ENCODE measurements at regions not wholly inside any gene's neighbourhood (a gene's known extent, or its start where the extent isn't known, plus 50 kb on each side); places are given as distances from the start of the nearest gene placed in this dataset.

- ATAC-seq (ENCODE audit: low read depth) (no peak), DNase-seq (no peak)
- Histone ChIP-seq H4K5ac (ENCODE audit: low read depth, low read length) (no peak overlapping the region), H4K91ac (ENCODE audit: insufficient read depth, low read depth, low read length) (no peak overlapping the region), H3K9me1 (ENCODE audit: insufficient read depth, low read length) (no peaks in the 10 kb centered on the region), H4K20me1 (ENCODE audit: insufficient read depth, low read length) (no peaks in the 10 kb centered on the region), H2AFZ (replicated peaks; ENCODE audit: low read length, poor library complexity) (no peak overlapping the region), H2AK5ac (ENCODE audit: low read depth, low read length) (no peak overlapping the region), H2BK120ac (ENCODE audit: low read depth, low read length) (no peak overlapping the region), H3K9ac (ENCODE audit: low read depth, low read length) (no peak overlapping the region), H3K4me3 (ENCODE audit: insufficient read depth, low read depth, low read length) (no peak overlapping the region), H3K14ac (replicated peaks; ENCODE audit: low read depth, low read length) (no peak overlapping the region), H3K18ac (ENCODE audit: low read depth, low read length) (no peak overlapping the region), H3K23ac (ENCODE audit: low read depth, low read length) (no peak overlapping the region), H2BK20ac (ENCODE audit: low read depth, low read length) (no peak overlapping the region), H3K79me1 (ENCODE audit: low read depth in 1 of 2, low read length in 2 of 2) (no peaks in the 10 kb centered on the region), H4K8ac (ENCODE audit: low read depth in 2 of 2, low read length in 2 of 2) (no peak overlapping the region), H2BK15ac (ENCODE audit: low read depth, low read length) (no peak overlapping the region), H3K27me3 (ENCODE audit: control insufficient read depth, insufficient read depth, low read length) (peaks cover 2% of the 10 kb centered on the region), H3K56ac (ENCODE audit: extremely low read depth, insufficient read depth, low read length) (no peak overlapping the region), H3K4ac (ENCODE audit: low read depth, low read length) (no peak overlapping the region), H3K4me1 (ENCODE audit: control insufficient read depth, insufficient read depth, low read length) (no peaks in the 10 kb centered on the region), H3K27ac (ENCODE audit: insufficient read depth, low read length) (no peak overlapping the region), H3K36me3 (ENCODE audit: control insufficient read depth, insufficient read depth, low read length) (no peaks in the 10 kb centered on the region), H2BK5ac (ENCODE audit: low read depth, low read length, poor library complexity, severe bottlenecking) (no peak overlapping the region), H2AK9ac (replicated peaks; ENCODE audit: low read depth, low read length, poor library complexity) (no peak overlapping the region), H3K9me3 (ENCODE audit: control insufficient read depth, insufficient read depth, low read length) (no peaks in the 10 kb centered on the region), H3K4me2 (ENCODE audit: low read depth, low read length) (no peak overlapping the region)
- ChIA-PET POLR2A (ENCODE audit: unreplicated experiment) (no interaction called here), CTCF (no interaction called here)
- no TSS peak for BruUV-seq (replicated peaks)
- TF ChIP-seq CHD1 (IDR thresholded peaks at IDR 0.05; ENCODE audit: low read depth, low read length) (no peak), RFX5 (IDR thresholded peaks at IDR 0.05; ENCODE audit: low read depth, low read length) (no peak), FOS (IDR thresholded peaks at IDR 0.05; ENCODE audit: low read depth, low read length) (no peak), BHLHE40 (IDR thresholded peaks at IDR 0.05; ENCODE audit: low read depth, low read length) (no peak), CEBPB (IDR thresholded peaks at IDR 0.05; ENCODE audit: low read depth, low read length) (no peak)
- TF ChIP-seq, protein P1, sequence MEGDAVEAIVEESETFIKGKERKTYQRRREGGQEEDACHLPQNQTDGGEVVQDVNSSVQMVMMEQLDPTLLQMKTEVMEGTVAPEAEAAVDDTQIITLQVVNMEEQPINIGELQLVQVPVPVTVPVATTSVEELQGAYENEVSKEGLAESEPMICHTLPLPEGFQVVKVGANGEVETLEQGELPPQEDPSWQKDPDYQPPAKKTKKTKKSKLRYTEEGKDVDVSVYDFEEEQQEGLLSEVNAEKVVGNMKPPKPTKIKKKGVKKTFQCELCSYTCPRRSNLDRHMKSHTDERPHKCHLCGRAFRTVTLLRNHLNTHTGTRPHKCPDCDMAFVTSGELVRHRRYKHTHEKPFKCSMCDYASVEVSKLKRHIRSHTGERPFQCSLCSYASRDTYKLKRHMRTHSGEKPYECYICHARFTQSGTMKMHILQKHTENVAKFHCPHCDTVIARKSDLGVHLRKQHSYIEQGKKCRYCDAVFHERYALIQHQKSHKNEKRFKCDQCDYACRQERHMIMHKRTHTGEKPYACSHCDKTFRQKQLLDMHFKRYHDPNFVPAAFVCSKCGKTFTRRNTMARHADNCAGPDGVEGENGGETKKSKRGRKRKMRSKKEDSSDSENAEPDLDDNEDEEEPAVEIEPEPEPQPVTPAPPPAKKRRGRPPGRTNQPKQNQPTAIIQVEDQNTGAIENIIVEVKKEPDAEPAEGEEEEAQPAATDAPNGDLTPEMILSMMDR (conservative IDR thresholded peaks at IDR 0.05; ENCODE audit: low read depth, low read length) = no peak
- WGBS, 2 experiments (ENCODE audit: extremely low coverage in 2 of 2, insufficient read length in 1 of 2) = 0% methylated on average over 1 of the region's 1 CpG; no CpG with 5 or more reads in 1 of the 2 experiments
- in situ Hi-C loops (cut with MboI; ENCODE audit: low sequenced_read_pairs) (no loop called here), dilution Hi-C loops (cut with HindIII; ENCODE audit: low sequenced_read_pairs, unreplicated experiment) (no loop called here), intact Hi-C loops (cut with micrococcal nuclease) (no loop called here)
Measured at GRCh38 chr14:71193663-71194062, 286.4 kb downstream of the PCNX1 start.
